NCI-H774 (cell line): ENCODE measurements at regions not wholly inside any gene's neighbourhood (a gene's known extent, or its start where the extent isn't known, plus 50 kb on each side); places are given as distances from the start of the nearest gene placed in this dataset.
"Not testable (repeated sequence)": the region's sequence is repeated elsewhere in the genome, so short reads cannot be mapped to it uniquely, and the experiment has no call there.

Experiments
- DNase-seq: peaks from one replicate; lab custom pipeline; 2025; lab: John Stamatoyannopoulos, UW

GRCh38 chr6:37580176-37580955, 80.7 kb upstream of the CCDC167 start:
- DNase-seq = no peak

- no peak for DNase-seq
These were observed 79.9 kb upstream of the CCDC167 start for GRCh38 chr6:37579444-37580067.

- no peak for DNase-seq
These were observed 78.4 kb upstream of the CCDC167 start for GRCh38 chr6:37578104-37578503.

GRCh38 chr6:37576336-37576737, 76.6 kb upstream of the CCDC167 start:
- DNase-seq = no peak

- DNase-seq = no peak
These were observed 75.5 kb upstream of the CCDC167 start for GRCh38 chr6:37575221-37575620.

- DNase-seq = no peak
These were observed 72.6 kb upstream of the CCDC167 start for GRCh38 chr6:37572334-37572733.

- no peak for DNase-seq
These were observed 70.9 kb upstream of the CCDC167 start for GRCh38 chr6:37570482-37571133.

- DNase-seq = no peak
These were observed 70.2 kb upstream of the CCDC167 start for GRCh38 chr6:37569743-37570481.

GRCh38 chr6:37569317-37569716, 69.6 kb upstream of the CCDC167 start:
- DNase-seq = no peak

- no peak for DNase-seq
These were observed 67.3 kb upstream of the CCDC167 start for GRCh38 chr6:37566950-37567349.

GRCh38 chr6:37566111-37566949, 66.6 kb upstream of the CCDC167 start:
- peak; percentile 49 for DNase-seq

- DNase-seq = peak; percentile 45
These were observed 65.8 kb upstream of the CCDC167 start for GRCh38 chr6:37565267-37566110.

GRCh38 chr6:37562926-37563288, 63.2 kb upstream of the CCDC167 start:
- not testable (repeated sequence) for DNase-seq

GRCh38 chr6:37561361-37561760, 61.7 kb upstream of the CCDC167 start:
- no peak for DNase-seq

GRCh38 chr6:37560737-37561103, 61.0 kb upstream of the CCDC167 start:
- no peak for DNase-seq

- DNase-seq = no peak
These were observed 59.8 kb upstream of the CCDC167 start for GRCh38 chr6:37559501-37559900.

GRCh38 chr6:37559050-37559449, 59.4 kb upstream of the CCDC167 start:
- DNase-seq = no peak

- DNase-seq = no peak
These were observed 59.0 kb upstream of the CCDC167 start for GRCh38 chr6:37558646-37559045.

GRCh38 chr6:37558168-37558567, 58.5 kb upstream of the CCDC167 start:
- no peak for DNase-seq

GRCh38 chr6:37557645-37558114, 58.0 kb upstream of the CCDC167 start:
- DNase-seq = no peak
